ENCODE measurements at regions not wholly inside any gene's neighbourhood (a gene's known extent, or its start where the extent isn't known, plus 50 kb on each side); places are given as distances from the start of the nearest gene placed in this dataset.

DNA sequence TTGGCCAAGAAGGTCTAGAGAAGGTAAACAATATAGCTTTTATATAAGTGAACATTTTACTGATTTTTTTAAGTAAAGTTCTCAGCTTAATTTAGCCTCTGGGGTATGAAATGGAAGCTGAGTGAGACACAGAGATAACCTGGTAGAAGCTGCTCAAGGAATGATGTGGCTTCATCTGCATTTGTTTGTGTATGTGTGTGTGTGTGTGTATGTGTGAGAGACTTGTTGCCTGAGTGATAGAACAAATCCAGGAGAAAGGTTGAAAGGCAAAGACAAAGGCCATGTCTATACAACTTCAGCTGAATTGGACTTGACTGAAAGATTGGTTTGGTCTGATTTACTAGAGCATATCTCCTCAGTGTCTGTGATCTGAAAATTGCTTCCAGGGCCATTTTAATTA is 63.6 kb downstream of the PCDH7 start:
- TF ChIP-seq EZH2 (IDR thresholded peaks at IDR 0.05; ENCODE audit: insufficient read depth, poor library complexity, severe bottlenecking) = no peak
- no peak for TF ChIP-seq EZH2phosphoT487 (IDR thresholded peaks at IDR 0.05; ENCODE audit: insufficient read depth, low read depth)
